Fibroblast of lung (primary cell): ENCODE measurements at regions not wholly inside any gene's neighbourhood (a gene's known extent, or its start where the extent isn't known, plus 50 kb on each side); places are given as distances from the start of the nearest gene placed in this dataset.

Source experiments
- CTCF ChIP-seq, 2 donors: IDR thresholded peaks in 1 of 2; conservative IDR thresholded peaks in 1 of 2; 1 replicate in 1 of 2; 2 replicates in 1 of 2; pipeline ENCODE4 v1.5.1; 2011 to 2012; ENCODE audit warnings: low read length in 2 of 2, control low read depth in 1 of 2, inconsistent platforms in 1 of 2, low read depth in 1 of 2, mild to moderate bottlenecking in 1 of 2
- EZH2 ChIP-seq: IDR thresholded peaks from 2 replicates; pipeline ENCODE4 v1.5.1; 2012; ENCODE audit warnings: low read length, control low read depth, mild to moderate bottlenecking; ENCODE audit errors: missing control alignments

GRCh38 chr5:4845221-4845620 is 294.9 kb upstream of the ADAMTS16 start:
- TF ChIP-seq CTCF (conservative IDR thresholded peaks at IDR 0.05 in 1 of 2, IDR thresholded peaks at IDR 0.05 in 1 of 2; ENCODE audit: low read depth in 1 of 2, low read length in 2 of 2), result no peak
- no peak for TF ChIP-seq EZH2
